Pancreas (tissue), 10 donors: ENCODE measurements at regions not wholly inside any gene's neighbourhood (a gene's known extent, or its start where the extent isn't known, plus 50 kb on each side); places are given as distances from the start of the nearest gene placed in this dataset.

Experiments
- ATAC-seq, 4 donors: fragments of 200-7000 bp; cut with Tn5 transposase; one replicate each; pipeline versions ENCODE4 v1.8.0 to v1.9.1; 2020; ENCODE audit warnings: mild to moderate bottlenecking in 4 of 4, moderate library complexity in 4 of 4
- DNase-seq, 6 donors: peaks; one replicate each; pipeline ENCODE4 v3.0.0-alpha.2; 2020
- FAIRE-seq: peaks from 2 replicates; lab custom pipeline; 2012; peaks lifted over from hg19 to GRCh38; lab: Jason Lieb, UNC
- H3K27ac ChIP-seq, 4 donors: fragments of 200-600 bp; sonication (generic); 1 replicate in 3 of 4; 2 replicates in 1 of 4; pipeline versions ENCODE4 v1.5.0 to v1.8.0; 2020
- H3K27me3 ChIP-seq, 4 donors: fragments of 200-600 bp; one replicate each; pipeline ENCODE4 v1.8.0; 2021
- H3K36me3 ChIP-seq, 3 donors: fragments of 200-600 bp; sonication (generic) in 1 of 3; one replicate each; pipeline versions ENCODE4 v1.5.0 to v1.8.0; 2020 to 2021
- H3K4me1 ChIP-seq, 3 donors: fragments of 200-600 bp; one replicate each; pipeline ENCODE4 v1.8.0; 2021
- H3K4me3 ChIP-seq, 4 donors: fragments of 200-600 bp; sonication (generic) in 2 of 4; one replicate each; pipeline versions ENCODE4 v1.5.0 to v1.8.0; 2020 to 2021
- H3K9me3 ChIP-seq, 4 donors: fragments of 200-600 bp; one replicate each; pipeline ENCODE4 v1.8.0; 2021
- CTCF ChIP-seq, 4 donors: fragments of 200-600 bp; sonication (generic) in 3 of 4; IDR thresholded peaks; one replicate each; pipeline versions ENCODE4 v1.5.0 to v1.8.0; 2021; ENCODE audit warnings: antibody characterized with exemption in 4 of 4
- WGBS, 2 donors: extraction: QIAGEN DNeasy Blood & Tissue Kit; methylation state at CpG; one replicate each; pipeline ENCODE4 v1.1.7; 2013; 5-methylcytosine and 5-hydroxymethylcytosine counted together
- intact Hi-C, 3 donors: fragments of 100-400 bp; cut with DNase I; formaldehyde crosslinking; loops; one replicate each; pipeline versions ENCODE4 v1.11.1 to v1.14.2; 2022
- donor health status: healthy with polysubstance abuse.
- donor health status: DM: no; HTN: no; CAD: no; lungs with moderate emphysema.
- donor health status: DM: no; HTN: no; CAD: no.
- donor health status: control.
- donor health status: control.
- donor health status: Bipolar disorder and iron deficiency.
- donor health status: DM: yes; HTN: yes; CAD: no.
- donor health status: DM: no; HTN: no; CAD: no.
- donor health status: DM: no; HTN: no; CAD: no.
- donor health status: DM: yes; HTN: yes; CAD: no.

GRCh38 chr2:67792191-67792590 is 270.6 kb downstream of the C1D start:
- Histone ChIP-seq H3K36me3 (no peaks in the 10 kb centered on the region), H3K4me1 (peaks cover 14 to 44% (median 43%) of the 10 kb centered on the region in 3 donors), H3K27me3 (no peaks in the 10 kb centered on the region), H3K9me3 (no peaks in the 10 kb centered on the region), H3K27ac (peak overlapping the region in 3 of 4 donors; percentile 43 to 70 (median 62)), H3K4me3 (no peak overlapping the region)
- 40 to 70% methylated on average over 4 of the region's 4 CpGs for WGBS, 2 donors
- ATAC-seq (peak in 2 of 4 donors; percentile 5 to 6), FAIRE-seq (no peak), DNase-seq (no peak)
- intact Hi-C loops: no loop called here
- TF ChIP-seq CTCF (IDR thresholded peaks at IDR 0.05): no peak

- FAIRE-seq: no peak
- Histone ChIP-seq H3K9me3 (no peaks in the 10 kb centered on the region), H3K27ac (peak overlapping the region; percentile 18 to 70 (median 52)), H3K27me3 (no peaks in the 10 kb centered on the region), H3K4me1 (peaks cover 14 to 49% (median 48%) of the 10 kb centered on the region in 3 donors), H3K4me3 (peak overlapping the region in 1 of 4 donors; percentile 10), H3K36me3 (no peaks in the 10 kb centered on the region)
- TF ChIP-seq CTCF (IDR thresholded peaks at IDR 0.05): no peak
- DNase-seq: peak in 3 of 6 donors; percentile 36 to 58 (median 56)
- ATAC-seq: peak; percentile 75 to 90 (median 86)
- intact Hi-C loops: no loop called here
- WGBS, 2 donors: 41 to 56% methylated on average over 8 of the region's 8 CpGs
Measured at GRCh38 chr2:67792681-67793091, 270.1 kb downstream of the C1D start.

- Histone ChIP-seq H3K27me3 (no peaks in the 10 kb centered on the region), H3K27ac (peak overlapping the region in 3 of 4 donors; percentile 5 to 74 (median 52))
- WGBS, 2 donors: 29 to 33% methylated on average over 7 of the region's 7 CpGs
Measured at GRCh38 chr2:67797801-67798540, 264.8 kb downstream of the C1D start.

GRCh38 chr2:67798541-67799160 is 264.2 kb downstream of the C1D start:
- TF ChIP-seq CTCF (IDR thresholded peaks at IDR 0.05): no peak
- no peaks in the 10 kb centered on the region for H3K36me3 ChIP-seq
- no peak overlapping the region for H3K4me3 ChIP-seq
- WGBS, 2 donors: 42 to 55% methylated on average over 5 of the region's 5 CpGs
- no peaks in the 10 kb centered on the region for H3K9me3 ChIP-seq
- FAIRE-seq (no peak), DNase-seq (no peak), ATAC-seq (peak in 2 of 4 donors; percentile 8 to 17)
- H3K27ac ChIP-seq: peak overlapping the region in 3 of 4 donors; percentile 5 to 74 (median 52)
- peaks cover 28 to 48% (median 32%) of the 10 kb centered on the region in 3 donors for H3K4me1 ChIP-seq
- intact Hi-C loops: no loop called here
- H3K27me3 ChIP-seq: no peaks in the 10 kb centered on the region

More at GRCh38 chr2:67797801-67798540, 264.8 kb downstream of the C1D start:
- Histone ChIP-seq H3K4me3 (no peak overlapping the region), H3K36me3 (no peaks in the 10 kb centered on the region), H3K4me1 (peaks cover 28 to 53% (median 38%) of the 10 kb centered on the region in 3 donors), H3K9me3 (no peaks in the 10 kb centered on the region)
- FAIRE-seq (no peak), DNase-seq (peak in 3 of 6 donors; percentile 28 to 48 (median 41)), ATAC-seq (peak; percentile 36 to 58 (median 44))
- TF ChIP-seq CTCF (IDR thresholded peaks at IDR 0.05): no peak
- intact Hi-C loops: no loop called here
